Effector memory CD4-positive, alpha-beta T cell (primary cell): ENCODE measurements at regions not wholly inside any gene's neighbourhood (a gene's known extent, or its start where the extent isn't known, plus 50 kb on each side); places are given as distances from the start of the nearest gene placed in this dataset.

Experiments
- DNase-seq, 3 donors: peaks; one replicate each; pipeline ENCODE4 v3.0.0-alpha.2; 2020
- H3K27ac ChIP-seq: 2 replicates; pipeline ENCODE4 v1.7.0; 2013; ENCODE audit warnings: mild to moderate bottlenecking, low read length, moderate library complexity; ENCODE audit not compliant: insufficient read depth, poor library complexity, severe bottlenecking
- H3K27me3 ChIP-seq: replicated peaks from 2 replicates; pipeline ENCODE4 v1.7.0; 2013; ENCODE audit warnings: mild to moderate bottlenecking, low read length; ENCODE audit not compliant: insufficient read depth, control insufficient read depth, poor library complexity, severe bottlenecking
- H3K36me3 ChIP-seq: 2 replicates; pipeline ENCODE4 v1.7.0; 2013; ENCODE audit warnings: mild to moderate bottlenecking, low read length, moderate library complexity; ENCODE audit not compliant: control insufficient read depth, insufficient read depth
- H3K4me1 ChIP-seq: 2 replicates; pipeline ENCODE4 v1.7.0; 2013; ENCODE audit warnings: low read length, mild to moderate bottlenecking; ENCODE audit not compliant: control insufficient read depth, insufficient read depth, poor library complexity, severe bottlenecking
- H3K4me3 ChIP-seq: 2 replicates; pipeline ENCODE4 v1.7.0; 2013; ENCODE audit warnings: low read length, low read depth, mild to moderate bottlenecking; ENCODE audit not compliant: insufficient read depth, poor library complexity, severe bottlenecking
- H3K9me3 ChIP-seq: 2 replicates; pipeline ENCODE4 v1.7.0; 2013; ENCODE audit warnings: mild to moderate bottlenecking, low read length, moderate library complexity; ENCODE audit not compliant: control insufficient read depth

DNA sequence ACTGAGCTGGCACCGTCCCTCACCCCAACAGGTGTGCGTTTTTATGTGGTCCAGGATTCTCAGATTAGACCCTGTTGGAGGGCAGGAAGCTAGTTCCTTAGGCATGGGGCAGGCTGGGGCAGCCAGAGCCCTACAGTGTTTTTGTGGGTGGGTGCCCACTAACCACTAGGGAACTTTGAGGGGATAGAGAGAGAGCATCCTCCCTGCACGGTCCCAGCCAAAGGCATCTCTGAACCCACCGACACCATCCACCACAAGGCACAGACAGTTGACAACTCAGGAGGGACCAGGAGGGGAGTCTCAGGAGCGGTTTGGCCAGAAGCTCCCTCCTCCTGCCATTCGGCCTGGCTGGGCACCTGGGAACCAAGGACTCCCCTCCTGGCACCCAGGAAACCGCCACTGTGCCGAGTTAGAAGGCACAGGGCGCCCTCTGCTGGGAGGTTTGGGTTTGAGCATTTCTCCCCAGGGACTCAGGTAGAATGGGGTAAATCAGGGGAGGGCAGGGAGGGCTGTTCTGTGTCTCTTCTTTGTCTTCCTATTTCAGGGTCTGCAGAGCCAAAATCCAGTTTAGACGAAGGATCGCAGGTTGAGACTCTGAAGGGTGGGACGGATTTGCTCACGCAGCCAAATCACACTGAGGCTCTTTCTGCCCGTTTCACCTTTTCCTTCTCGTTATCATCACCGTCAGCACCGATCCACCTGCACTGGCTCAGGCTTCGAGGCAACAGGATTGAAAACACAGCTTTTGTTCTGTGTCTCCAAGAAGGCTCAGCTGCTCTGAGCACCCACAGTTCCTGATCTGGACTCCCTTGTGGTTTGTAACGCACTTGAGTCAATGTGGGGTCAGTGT, 84.8 kb upstream of the COL13A1 start:
- no peaks in the 10 kb centered on the region for H3K9me3 ChIP-seq
- H3K27ac ChIP-seq, result no peak overlapping the region
- no peaks in the 10 kb centered on the region for H3K27me3 ChIP-seq
- no peaks in the 10 kb centered on the region for H3K36me3 ChIP-seq
- no peak overlapping the region for H3K4me3 ChIP-seq
- H3K4me1 ChIP-seq, result no peaks in the 10 kb centered on the region
- peak; percentile 9 to 42 (median 10) for DNase-seq

GRCh38 chr10:69718951-69719350, 82.8 kb upstream of the COL13A1 start:
- Histone ChIP-seq H3K27ac (no peak overlapping the region), H3K9me3 (no peaks in the 10 kb centered on the region), H3K36me3 (no peaks in the 10 kb centered on the region), H3K4me3 (no peak overlapping the region), H3K4me1 (no peaks in the 10 kb centered on the region), H3K27me3 (peaks cover 4% of the 10 kb centered on the region)
- DNase-seq, result no peak

GRCh38 chr10:69721690-69722310, 79.9 kb upstream of the COL13A1 start:
- Histone ChIP-seq H3K4me3 (no peak overlapping the region), H3K27me3 (peaks cover 5% of the 10 kb centered on the region), H3K4me1 (no peaks in the 10 kb centered on the region), H3K9me3 (no peaks in the 10 kb centered on the region), H3K36me3 (no peaks in the 10 kb centered on the region), H3K27ac (no peak overlapping the region)
- no peak for DNase-seq

GRCh38 chr10:69723653-69724052, 78.1 kb upstream of the COL13A1 start:
- Histone ChIP-seq H3K4me3 (no peak overlapping the region), H3K36me3 (no peaks in the 10 kb centered on the region), H3K9me3 (no peaks in the 10 kb centered on the region), H3K27me3 (peaks cover 5% of the 10 kb centered on the region), H3K4me1 (no peaks in the 10 kb centered on the region), H3K27ac (no peak overlapping the region)
- DNase-seq, result no peak

DNA sequence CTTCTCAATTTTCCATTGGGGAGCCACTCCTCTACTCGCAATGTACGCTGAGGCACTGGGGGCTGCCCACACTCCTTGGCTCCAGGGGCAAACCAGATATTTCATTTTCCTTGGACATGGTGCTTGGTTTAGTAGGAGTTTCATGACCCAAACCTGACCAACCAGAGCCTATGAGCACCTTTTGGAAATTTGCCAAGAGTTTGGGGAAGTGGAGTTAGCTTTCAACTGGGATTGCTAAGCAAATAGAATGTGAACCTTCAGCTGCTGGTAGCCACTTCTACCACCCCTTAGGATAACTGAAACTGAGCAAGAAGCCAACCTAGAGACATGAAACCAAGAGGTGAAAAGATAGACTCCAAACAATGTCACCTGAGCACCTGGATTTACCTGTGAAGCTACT, 74.9 kb upstream of the COL13A1 start:
- Histone ChIP-seq H3K4me3 (no peak overlapping the region), H3K27ac (no peak overlapping the region), H3K4me1 (no peaks in the 10 kb centered on the region), H3K36me3 (no peaks in the 10 kb centered on the region), H3K27me3 (peaks cover 5% of the 10 kb centered on the region), H3K9me3 (no peaks in the 10 kb centered on the region)
- no peak for DNase-seq

DNA sequence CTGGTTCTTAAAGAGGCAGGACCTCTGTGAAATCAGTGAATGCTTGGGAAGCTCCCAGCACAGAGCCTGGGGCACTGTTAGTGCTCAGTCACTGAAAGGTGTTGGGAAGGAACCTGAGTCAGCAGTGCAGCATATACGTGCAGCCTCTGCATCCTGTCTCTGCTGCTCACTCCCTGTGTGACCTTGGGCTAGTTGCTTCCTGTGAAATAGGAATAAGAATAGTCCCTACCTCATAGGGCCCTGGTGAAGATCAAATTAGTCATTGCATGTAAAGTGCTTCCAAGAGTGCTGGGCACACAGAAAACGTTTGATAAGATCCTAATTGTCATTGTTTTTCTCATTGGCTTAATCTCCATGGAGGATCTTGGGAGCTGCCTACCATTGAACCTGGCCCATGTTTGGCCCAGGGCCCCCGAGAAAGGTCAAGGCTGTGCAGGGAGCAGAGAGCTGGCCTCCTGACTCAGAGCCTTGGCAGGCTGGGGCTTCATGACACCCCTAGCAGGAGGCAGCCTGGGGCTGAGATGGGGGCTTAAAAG, 73.3 kb upstream of the COL13A1 start:
- Histone ChIP-seq H3K36me3 (no peaks in the 10 kb centered on the region), H3K4me1 (no peaks in the 10 kb centered on the region), H3K27ac (no peak overlapping the region), H3K27me3 (peaks cover 5% of the 10 kb centered on the region), H3K9me3 (no peaks in the 10 kb centered on the region), H3K4me3 (no peak overlapping the region)
- no peak for DNase-seq

DNA sequence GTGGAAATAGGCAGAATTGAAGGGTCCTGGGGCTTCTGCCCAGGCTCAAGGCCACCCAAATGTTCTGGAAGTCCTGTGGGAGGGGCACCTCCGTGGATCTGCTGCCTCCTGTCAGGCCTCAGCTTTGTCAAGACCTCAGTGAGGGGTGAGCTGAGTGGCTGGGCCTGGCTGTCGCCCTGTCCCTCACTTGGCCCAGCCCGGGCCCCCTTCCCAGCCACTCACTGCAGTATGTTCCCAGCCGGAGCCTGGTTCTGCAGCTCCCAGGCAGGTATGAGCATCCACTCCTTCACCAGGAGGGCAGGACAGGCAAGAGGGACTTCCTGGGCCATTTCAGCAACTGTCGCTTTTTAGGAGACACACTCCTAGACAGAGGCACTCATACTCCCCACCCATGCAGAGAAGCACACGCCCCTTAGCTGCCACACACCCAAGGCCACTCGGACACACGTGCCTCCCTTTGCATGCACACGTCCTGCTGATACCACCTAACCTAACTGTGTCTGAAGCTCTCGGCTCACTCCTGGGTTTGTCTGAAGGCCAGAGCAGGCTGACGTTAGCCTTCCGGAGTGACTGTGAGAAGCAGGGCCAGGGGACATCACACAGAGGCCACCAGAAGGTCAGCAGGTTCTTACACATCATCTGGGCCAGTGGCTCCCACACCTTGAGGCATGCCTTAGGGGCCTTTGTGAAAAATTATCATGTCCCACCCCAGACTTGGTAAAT, 72.2 kb upstream of the COL13A1 start:
- no peaks in the 10 kb centered on the region for H3K9me3 ChIP-seq
- no peaks in the 10 kb centered on the region for H3K4me1 ChIP-seq
- H3K27me3 ChIP-seq, result no peaks in the 10 kb centered on the region

GRCh38 chr10:69730251-69731156, 71.2 kb upstream of the COL13A1 start:
- Histone ChIP-seq H3K4me1 (no peaks in the 10 kb centered on the region), H3K27me3 (no peaks in the 10 kb centered on the region), H3K36me3 (no peaks in the 10 kb centered on the region), H3K9me3 (no peaks in the 10 kb centered on the region), H3K4me3 (no peak overlapping the region), H3K27ac (no peak overlapping the region)
- no peak for DNase-seq

More for the DNA sequence above, 72.2 kb upstream of the COL13A1 start:
- DNase-seq, result no peak
- H3K27ac ChIP-seq, result no peak overlapping the region
- H3K4me3 ChIP-seq, result no peak overlapping the region
- no peaks in the 10 kb centered on the region for H3K36me3 ChIP-seq

GRCh38 chr10:69731184-69731583, 70.5 kb upstream of the COL13A1 start:
- Histone ChIP-seq H3K36me3 (no peaks in the 10 kb centered on the region), H3K27me3 (no peaks in the 10 kb centered on the region), H3K4me3 (no peak overlapping the region), H3K9me3 (no peaks in the 10 kb centered on the region), H3K4me1 (no peaks in the 10 kb centered on the region), H3K27ac (no peak overlapping the region)
- no peak for DNase-seq
